Left lung (tissue), 4 donors: ENCODE measurements at regions not wholly inside any gene's neighbourhood (a gene's known extent, or its start where the extent isn't known, plus 50 kb on each side); places are given as distances from the start of the nearest gene placed in this dataset.
A peak's percentile ranks its signal among the peaks of the same experiment; 100 is the strongest.

ENCODE experiments used
- ATAC-seq: fragments of 200-7000 bp; cut with Tn5 transposase; one replicate; pipeline ENCODE4 v1.9.1; 2020; ENCODE audit warnings: moderate library complexity
- DNase-seq, 4 donors: peaks; one replicate each; pipeline ENCODE4 v3.0.0-alpha.2; 2013 to 2020
- H3K27ac ChIP-seq, 2 donors: fragments of 200-600 bp; sonication (generic) in 1 of 2; one replicate each; pipeline versions ENCODE4 v1.5.0 to v1.8.0; 2020 to 2021
- H3K27me3 ChIP-seq, 2 donors: fragments of 200-600 bp; sonication (generic) in 1 of 2; one replicate each; pipeline versions ENCODE4 v1.5.0 to v1.8.0; 2020 to 2021
- H3K36me3 ChIP-seq, 2 donors: fragments of 200-600 bp; sonication (generic) in 1 of 2; one replicate each; pipeline versions ENCODE4 v1.5.0 to v1.8.0; 2020 to 2021
- H3K4me1 ChIP-seq, 2 donors: fragments of 200-600 bp; one replicate each; pipeline ENCODE4 v1.8.0; 2021
- H3K4me3 ChIP-seq, 2 donors: fragments of 200-600 bp; sonication (generic) in 1 of 2; one replicate each; pipeline versions ENCODE4 v1.5.0 to v1.8.0; 2020 to 2021; ENCODE audit warnings: mild to moderate bottlenecking in 1 of 2
- H3K9me3 ChIP-seq, 2 donors: fragments of 200-600 bp; sonication (generic) in 1 of 2; one replicate each; pipeline versions ENCODE4 v1.5.0 to v1.8.0; 2020 to 2021
- intact Hi-C, 2 donors: fragments of 100-400 bp; cut with DNase I; formaldehyde crosslinking; loops; one replicate each; pipeline versions ENCODE4 v1.11.2 to v1.14.2; 2022
- TF ChIP-seq, protein P1 (sequence below), 2 donors: fragments of 200-600 bp; sonication (generic) in 1 of 2; IDR thresholded peaks; one replicate each; pipeline versions ENCODE4 v1.5.0 to v1.8.0; 2021; ENCODE audit warnings: antibody characterized with exemption in 2 of 2
- donor health status: DM: no; HTN: yes; CAD: no.
- donor health status: DM: no; HTN: no; CAD: no.

DNA sequence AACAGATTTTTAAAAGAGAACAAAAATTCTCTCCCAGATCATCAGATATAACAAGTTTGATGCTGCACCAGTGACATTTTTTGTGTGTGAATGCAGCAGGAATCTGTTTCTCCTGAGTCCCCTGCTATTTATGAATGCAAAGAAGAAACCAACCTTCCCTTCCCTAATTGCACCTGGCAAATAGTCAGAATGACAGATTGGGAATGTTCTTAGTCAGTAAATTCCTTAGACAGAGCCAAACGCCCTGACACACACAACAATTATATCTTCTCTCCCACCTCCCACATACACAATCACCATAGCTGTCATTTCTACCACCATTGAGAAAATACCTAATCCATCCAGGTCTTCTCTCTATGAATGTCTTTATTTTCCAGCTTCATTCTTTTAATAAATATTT, 174.4 kb downstream of the ALG10B start:
- H3K27ac ChIP-seq, result no peak overlapping the region
- DNase-seq (no peak), ATAC-seq (no peak)
- no peak overlapping the region for H3K4me3 ChIP-seq
- no peaks in the 10 kb centered on the region for H3K36me3 ChIP-seq
- TF ChIP-seq, protein P1, sequence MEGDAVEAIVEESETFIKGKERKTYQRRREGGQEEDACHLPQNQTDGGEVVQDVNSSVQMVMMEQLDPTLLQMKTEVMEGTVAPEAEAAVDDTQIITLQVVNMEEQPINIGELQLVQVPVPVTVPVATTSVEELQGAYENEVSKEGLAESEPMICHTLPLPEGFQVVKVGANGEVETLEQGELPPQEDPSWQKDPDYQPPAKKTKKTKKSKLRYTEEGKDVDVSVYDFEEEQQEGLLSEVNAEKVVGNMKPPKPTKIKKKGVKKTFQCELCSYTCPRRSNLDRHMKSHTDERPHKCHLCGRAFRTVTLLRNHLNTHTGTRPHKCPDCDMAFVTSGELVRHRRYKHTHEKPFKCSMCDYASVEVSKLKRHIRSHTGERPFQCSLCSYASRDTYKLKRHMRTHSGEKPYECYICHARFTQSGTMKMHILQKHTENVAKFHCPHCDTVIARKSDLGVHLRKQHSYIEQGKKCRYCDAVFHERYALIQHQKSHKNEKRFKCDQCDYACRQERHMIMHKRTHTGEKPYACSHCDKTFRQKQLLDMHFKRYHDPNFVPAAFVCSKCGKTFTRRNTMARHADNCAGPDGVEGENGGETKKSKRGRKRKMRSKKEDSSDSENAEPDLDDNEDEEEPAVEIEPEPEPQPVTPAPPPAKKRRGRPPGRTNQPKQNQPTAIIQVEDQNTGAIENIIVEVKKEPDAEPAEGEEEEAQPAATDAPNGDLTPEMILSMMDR (IDR thresholded peaks at IDR 0.05), result no peak
- H3K4me1 ChIP-seq, result no peaks in the 10 kb centered on the region
- intact Hi-C loops, result no loop called here
- no peaks in the 10 kb centered on the region for H3K9me3 ChIP-seq
- H3K27me3 ChIP-seq, result no peaks in the 10 kb centered on the region

DNA sequence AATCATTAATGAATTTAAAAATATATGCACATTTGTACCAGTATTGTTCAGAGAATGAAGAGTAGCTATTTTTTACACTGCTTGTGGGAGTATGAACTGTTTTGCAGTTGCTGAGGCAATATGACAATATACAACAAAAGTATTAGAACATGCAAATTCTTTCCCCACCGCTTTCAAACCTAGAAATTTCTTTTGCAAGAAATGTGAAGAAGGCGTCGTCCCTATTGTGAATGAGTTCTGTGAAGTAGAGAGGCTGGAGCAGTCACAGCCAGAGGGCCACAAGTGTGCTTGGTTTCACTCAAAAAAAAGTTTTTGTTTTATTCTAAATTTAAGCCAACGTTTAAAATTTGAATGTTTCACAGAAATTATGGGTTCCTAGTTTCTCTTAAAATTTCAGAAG, 184.9 kb downstream of the ALG10B start:
- no peak overlapping the region for H3K27ac ChIP-seq
- H3K36me3 ChIP-seq, result no peaks in the 10 kb centered on the region
- DNase-seq (no peak), ATAC-seq (no peak)
- H3K27me3 ChIP-seq, result no peaks in the 10 kb centered on the region
- intact Hi-C loops, result no loop called here
- no peak overlapping the region for H3K4me3 ChIP-seq
- TF ChIP-seq, protein P1 (IDR thresholded peaks at IDR 0.05), result no peak
- peaks cover 0 to 8% of the 10 kb centered on the region in 2 donors for H3K9me3 ChIP-seq
- H3K4me1 ChIP-seq, result no peaks in the 10 kb centered on the region

DNA sequence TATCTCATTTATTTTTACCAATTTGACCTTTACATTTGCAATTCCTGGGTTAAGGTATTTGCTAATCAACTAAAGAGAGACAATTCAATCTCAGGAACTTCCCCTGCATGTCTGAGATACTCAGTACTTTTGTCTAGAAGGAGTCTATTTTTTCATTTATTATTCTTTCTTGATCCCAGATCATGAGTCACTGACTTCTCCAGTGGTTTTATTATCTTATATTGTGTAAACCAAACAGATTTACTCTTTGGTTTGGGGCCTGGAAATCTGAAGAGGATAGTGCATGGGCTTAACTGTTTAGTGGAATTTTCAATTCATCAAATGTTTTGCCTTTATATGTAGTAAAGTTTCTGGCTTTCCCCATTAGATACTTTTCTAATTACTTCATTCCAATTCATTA, 185.4 kb downstream of the ALG10B start:
- Histone ChIP-seq H3K27ac (no peak overlapping the region), H3K36me3 (no peaks in the 10 kb centered on the region), H3K4me1 (no peaks in the 10 kb centered on the region), H3K9me3 (peaks cover 0 to 8% of the 10 kb centered on the region in 2 donors), H3K27me3 (no peaks in the 10 kb centered on the region), H3K4me3 (no peak overlapping the region)
- ATAC-seq (no peak), DNase-seq (no peak)
- TF ChIP-seq, protein P1 (IDR thresholded peaks at IDR 0.05), result no peak
- intact Hi-C loops, result no loop called here

DNA sequence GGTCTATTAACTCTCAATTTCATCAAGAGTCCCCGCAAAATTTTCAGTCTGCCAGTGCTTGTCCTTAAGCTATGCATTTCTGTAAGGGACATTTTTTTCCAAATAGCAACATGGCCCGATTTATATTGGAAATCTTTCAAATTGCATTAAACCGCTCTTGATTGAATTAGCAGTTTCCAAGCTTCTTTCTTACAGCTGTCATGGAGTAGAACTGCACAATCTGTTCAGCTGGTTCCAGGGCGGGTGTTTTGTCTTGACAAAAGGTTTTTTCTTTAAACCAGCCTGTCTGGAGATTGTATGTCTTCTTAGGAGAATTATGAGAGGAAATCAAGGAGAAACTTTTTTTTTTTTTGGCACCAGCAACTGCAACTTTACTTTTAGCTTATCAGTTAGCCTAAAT, 185.8 kb downstream of the ALG10B start:
- H3K9me3 ChIP-seq, result peaks cover 0 to 5% of the 10 kb centered on the region in 2 donors
- no peak overlapping the region for H3K27ac ChIP-seq
- DNase-seq (no peak), ATAC-seq (no peak)
- TF ChIP-seq, protein P1 (IDR thresholded peaks at IDR 0.05), result no peak
- no peaks in the 10 kb centered on the region for H3K4me1 ChIP-seq
- H3K36me3 ChIP-seq, result no peaks in the 10 kb centered on the region
- no peaks in the 10 kb centered on the region for H3K27me3 ChIP-seq
- H3K4me3 ChIP-seq, result no peak overlapping the region
- intact Hi-C loops, result no loop called here

DNA sequence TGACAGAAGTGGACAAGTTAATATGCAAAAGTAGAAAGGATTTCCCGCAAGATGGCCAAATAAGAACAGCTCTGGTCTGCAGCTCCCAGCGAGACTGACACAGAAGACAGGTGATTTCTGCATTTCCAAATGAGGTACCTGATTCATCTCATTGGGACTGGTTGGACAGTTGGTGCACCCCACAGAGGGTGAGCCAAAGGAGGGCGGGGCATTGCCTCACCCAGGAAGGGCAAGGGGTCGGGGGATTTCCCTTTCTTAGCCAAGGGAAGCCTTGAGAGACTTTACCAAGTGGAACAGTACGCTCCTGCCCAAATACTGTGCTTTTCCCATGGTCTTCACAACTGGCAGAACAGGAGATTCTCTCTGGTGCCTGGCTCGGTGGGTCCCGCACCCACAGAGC, 191.3 kb downstream of the ALG10B start:
- no peaks in the 10 kb centered on the region for H3K4me1 ChIP-seq
- peaks cover 0 to 3% of the 10 kb centered on the region in 2 donors for H3K9me3 ChIP-seq
- DNase-seq (peak in 1 of 4 donors; percentile 25), ATAC-seq (no peak)
- intact Hi-C loops, result no loop called here
- H3K36me3 ChIP-seq, result no peaks in the 10 kb centered on the region
- H3K27ac ChIP-seq, result no peak overlapping the region
- H3K4me3 ChIP-seq, result no peak overlapping the region
- no peaks in the 10 kb centered on the region for H3K27me3 ChIP-seq
- TF ChIP-seq, protein P1 (IDR thresholded peaks at IDR 0.05), result no peak
